ENCODE measurements at regions not wholly inside any gene's neighbourhood (a gene's known extent, or its start where the extent isn't known, plus 50 kb on each side); places are given as distances from the start of the nearest gene placed in this dataset.
"Not testable (repeated sequence)": the region's sequence is repeated elsewhere in the genome, so short reads cannot be mapped to it uniquely, and the experiment has no call there.

- TF ChIP-seq CTCF (IDR thresholded peaks at IDR 0.05; ENCODE audit: borderline replicate concordance), result no peak
- no peak for DNase-seq
- Histone ChIP-seq H3K27me3 (ENCODE audit: low read depth) (peaks cover 40% of the 10 kb centered on the region), H3K4me3 (no peak overlapping the region), H3K9me3 (replicated peaks) (peaks cover 23% of the 10 kb centered on the region), H3K27ac (replicated peaks) (no peak overlapping the region), H3K4me1 (no peaks in the 10 kb centered on the region), H3K36me3 (no peaks in the 10 kb centered on the region)
- intact Hi-C loops (cut with micrococcal nuclease), result no loop called here
These were observed 194.3 kb upstream of the TRPC7 start for GRCh38 chr5:136559651-136560050.

- intact Hi-C loops (cut with micrococcal nuclease); H3K4me1 ChIP-seq; DNase-seq; H3K27me3 ChIP-seq (ENCODE audit: low read depth); H3K9me3 ChIP-seq (replicated peaks); H3K27ac ChIP-seq (replicated peaks); H3K4me3 ChIP-seq; H3K36me3 ChIP-seq: not testable (repeated sequence)
These were observed 181.8 kb upstream of the TRPC7 start for GRCh38 chr5:136547096-136547495.

GRCh38 chr5:136546441-136546840 lies 181.1 kb upstream of the TRPC7 start:
- H3K4me1 ChIP-seq; DNase-seq; H3K9me3 ChIP-seq (replicated peaks); H3K27me3 ChIP-seq (ENCODE audit: low read depth); intact Hi-C loops (cut with micrococcal nuclease); H3K27ac ChIP-seq (replicated peaks); H3K4me3 ChIP-seq; H3K36me3 ChIP-seq: not testable (repeated sequence)

GRCh38 chr5:136545031-136545430 lies 179.7 kb upstream of the TRPC7 start:
- H3K4me3 ChIP-seq; H3K36me3 ChIP-seq; H3K9me3 ChIP-seq (replicated peaks); H3K4me1 ChIP-seq; H3K27ac ChIP-seq (replicated peaks); H3K27me3 ChIP-seq (ENCODE audit: low read depth); intact Hi-C loops (cut with micrococcal nuclease); DNase-seq: not testable (repeated sequence)

DNA sequence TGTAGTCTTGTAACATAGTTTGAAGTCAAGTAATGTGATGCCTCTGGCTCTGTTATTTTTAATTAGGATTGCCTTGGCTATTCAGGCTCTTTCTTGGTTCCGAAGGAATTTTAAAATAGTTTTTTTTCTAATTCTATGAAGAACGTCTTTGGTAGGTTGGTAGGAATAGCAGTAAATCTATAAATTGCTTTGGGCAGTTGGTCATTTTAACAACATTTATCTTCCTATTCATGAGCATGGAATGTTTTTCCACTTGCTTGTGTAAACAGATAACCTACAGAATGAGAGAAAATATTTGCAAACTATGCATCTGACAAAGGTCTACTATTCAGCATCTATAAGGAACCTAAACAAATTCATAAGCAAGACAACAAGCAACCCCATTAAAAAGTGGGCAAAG lies 173.2 kb upstream of the TRPC7 start:
- no peak for DNase-seq
- intact Hi-C loops (cut with micrococcal nuclease), result no loop called here
- TF ChIP-seq CTCF (IDR thresholded peaks at IDR 0.05; ENCODE audit: borderline replicate concordance), result no peak
- H3K9me3 ChIP-seq (replicated peaks), result no peaks in the 10 kb centered on the region
- H3K4me3 ChIP-seq, result no peak overlapping the region
- H3K27ac ChIP-seq (replicated peaks), result no peak overlapping the region
- H3K27me3 ChIP-seq (ENCODE audit: low read depth), result no peaks in the 10 kb centered on the region
- no peaks in the 10 kb centered on the region for H3K36me3 ChIP-seq
- H3K4me1 ChIP-seq, result no peaks in the 10 kb centered on the region

GRCh38 chr5:136529081-136529480 lies 163.7 kb upstream of the TRPC7 start:
- Histone ChIP-seq H3K36me3 (no peaks in the 10 kb centered on the region), H3K27me3 (ENCODE audit: low read depth) (peaks cover 24% of the 10 kb centered on the region), H3K4me3 (no peak overlapping the region), H3K9me3 (replicated peaks) (no peaks in the 10 kb centered on the region), H3K4me1 (no peaks in the 10 kb centered on the region), H3K27ac (replicated peaks) (no peak overlapping the region)
- TF ChIP-seq CTCF (IDR thresholded peaks at IDR 0.05; ENCODE audit: borderline replicate concordance), result no peak
- no peak for DNase-seq
- intact Hi-C loops (cut with micrococcal nuclease), result no loop called here

DNA sequence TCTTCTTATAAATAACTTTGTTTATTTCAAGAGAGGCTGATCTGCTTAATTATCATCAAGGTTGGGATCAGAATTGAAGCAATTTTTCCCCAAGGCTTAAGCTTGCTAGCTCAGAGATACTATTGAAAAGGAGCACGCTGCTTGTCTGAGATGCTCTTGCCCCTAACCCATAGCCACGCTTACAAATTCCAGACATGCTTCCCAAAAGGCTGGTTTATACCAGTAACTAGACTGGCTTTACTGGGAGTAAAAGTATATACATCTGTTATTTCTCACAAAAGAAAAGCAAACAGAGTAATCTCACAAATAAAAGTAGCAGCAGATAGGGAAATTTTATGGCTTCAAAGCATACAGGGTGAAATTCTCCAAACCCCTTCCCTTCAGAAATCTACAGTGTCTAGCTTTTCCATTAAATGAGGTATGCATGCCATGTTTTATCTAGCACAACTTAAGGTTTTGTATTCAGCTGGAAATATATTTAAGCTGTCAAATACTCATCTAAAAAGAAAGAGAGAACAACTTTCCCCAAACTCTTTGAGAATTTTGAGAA lies 163.2 kb upstream of the TRPC7 start:
- Histone ChIP-seq H3K27me3 (ENCODE audit: low read depth) (peaks cover 24% of the 10 kb centered on the region), H3K27ac (replicated peaks) (no peak overlapping the region), H3K4me1 (no peaks in the 10 kb centered on the region), H3K36me3 (no peaks in the 10 kb centered on the region), H3K4me3 (no peak overlapping the region), H3K9me3 (replicated peaks) (no peaks in the 10 kb centered on the region)
- DNase-seq, result no peak
- no peak for TF ChIP-seq CTCF (IDR thresholded peaks at IDR 0.05; ENCODE audit: borderline replicate concordance)
- intact Hi-C loops (cut with micrococcal nuclease), result no loop called here
